ENCODE measurements at regions not wholly inside any gene's neighbourhood (a gene's known extent, or its start where the extent isn't known, plus 50 kb on each side); places are given as distances from the start of the nearest gene placed in this dataset.

- peaks cover 3% of the 10 kb centered on the region for H3K36me3 Mint-ChIP-seq (ENCODE audit: low read depth)
- DNase-seq (ENCODE audit: low spot score), result no peak
- H3K27me3 Mint-ChIP-seq (ENCODE audit: low read depth), result peaks cover 1% of the 10 kb centered on the region
- no peak overlapping the region for H3K27ac Mint-ChIP-seq (ENCODE audit: unreplicated experiment)
- no peak for TF ChIP-seq CTCF (IDR thresholded peaks at IDR 0.05)
- no peak overlapping the region for H3K4me3 Mint-ChIP-seq (ENCODE audit: unreplicated experiment)
- H3K4me1 Mint-ChIP-seq (ENCODE audit: low read depth), result peaks cover 49% of the 10 kb centered on the region
- H3K9me3 Mint-ChIP-seq (ENCODE audit: low read depth), result no peaks in the 10 kb centered on the region
Observed at GRCh38 chr11:10390375-10390774, 64.7 kb upstream of the AMPD3 start.

- Mint-ChIP-seq H3K27me3 (ENCODE audit: low read depth) (peaks cover 1% of the 10 kb centered on the region), H3K27ac (ENCODE audit: unreplicated experiment) (no peak overlapping the region), H3K9me3 (ENCODE audit: low read depth) (no peaks in the 10 kb centered on the region), H3K4me1 (ENCODE audit: low read depth) (peaks cover 47% of the 10 kb centered on the region), H3K4me3 (ENCODE audit: unreplicated experiment) (no peak overlapping the region), H3K36me3 (ENCODE audit: low read depth) (peaks cover 3% of the 10 kb centered on the region)
- DNase-seq (ENCODE audit: low spot score), result no peak
- TF ChIP-seq CTCF (IDR thresholded peaks at IDR 0.05), result no peak
Observed at GRCh38 chr11:10392095-10393079, 62.7 kb upstream of the AMPD3 start.

GRCh38 chr11:10394229-10395101, 60.6 kb upstream of the AMPD3 start:
- Mint-ChIP-seq H3K4me1 (ENCODE audit: low read depth) (peaks cover 41% of the 10 kb centered on the region), H3K36me3 (ENCODE audit: low read depth) (peaks cover 3% of the 10 kb centered on the region), H3K9me3 (ENCODE audit: low read depth) (no peaks in the 10 kb centered on the region), H3K27me3 (ENCODE audit: low read depth) (peaks cover 4% of the 10 kb centered on the region), H3K4me3 (ENCODE audit: unreplicated experiment) (no peak overlapping the region), H3K27ac (ENCODE audit: unreplicated experiment) (no peak overlapping the region)
- no peak for TF ChIP-seq CTCF (IDR thresholded peaks at IDR 0.05)
- DNase-seq (ENCODE audit: low spot score), result no peak

GRCh38 chr11:10395166-10395897, 59.7 kb upstream of the AMPD3 start:
- Mint-ChIP-seq H3K4me1 (ENCODE audit: low read depth) (peaks cover 36% of the 10 kb centered on the region), H3K9me3 (ENCODE audit: low read depth) (no peaks in the 10 kb centered on the region), H3K27ac (ENCODE audit: unreplicated experiment) (no peak overlapping the region), H3K27me3 (ENCODE audit: low read depth) (peaks cover 4% of the 10 kb centered on the region), H3K36me3 (ENCODE audit: low read depth) (peaks cover 3% of the 10 kb centered on the region), H3K4me3 (ENCODE audit: unreplicated experiment) (no peak overlapping the region)
- TF ChIP-seq CTCF (IDR thresholded peaks at IDR 0.05), result no peak
- no peak for DNase-seq (ENCODE audit: low spot score)
